ENCODE measurements at regions not wholly inside any gene's neighbourhood (a gene's known extent, or its start where the extent isn't known, plus 50 kb on each side); places are given as distances from the start of the nearest gene placed in this dataset.

GRCh38 chr3:46094506-46094905, 67.2 kb upstream of the XCR1 start:
- Histone ChIP-seq H3K27me3 (ENCODE audit: control insufficient read depth in 1 of 2, insufficient read depth in 2 of 2, low read length in 2 of 2) (no peaks in the 10 kb centered on the region), H3K36me3 (replicated peaks in 1 of 2; ENCODE audit: control insufficient read depth in 1 of 2, insufficient read depth in 2 of 2, low read length in 2 of 2) (no peaks in the 10 kb centered on the region), H3K4me3 (replicated peaks in 1 of 3; ENCODE audit: insufficient read depth in 1 of 3, low read depth in 2 of 3, low read length in 3 of 3) (no peak overlapping the region), H3K9me3 (ENCODE audit: low read length) (no peaks in the 10 kb centered on the region), H3K79me2 (ENCODE audit: insufficient read depth, low read length) (no peaks in the 10 kb centered on the region), H2AFZ (ENCODE audit: low read length) (no peak overlapping the region), H3K4me2 (ENCODE audit: low read depth, low read length) (no peak overlapping the region), H4K20me1 (ENCODE audit: insufficient read depth, low read length) (no peaks in the 10 kb centered on the region), H3K27ac (ENCODE audit: extremely low read length, insufficient read depth, low read length) (no peak overlapping the region), H3K9ac (ENCODE audit: insufficient read depth, low read depth, low read length) (no peak overlapping the region), H3K4me1 (ENCODE audit: insufficient read depth, low read length) (peaks cover 14% of the 10 kb centered on the region)
- ATAC-seq: no peak
- intact Hi-C loops (cut with micrococcal nuclease; ENCODE audit: unreplicated experiment): no loop called here
- no peak for DNase-seq (ENCODE audit: low spot score)
- in situ Hi-C loops (cut with HindIII; ENCODE audit: extremely low pct_ligation_motif_present, low pct_unique_long_range_greater_than_20kb): no loop called here
- BruUV-seq (replicated peaks): no TSS peak
- WGBS (ENCODE audit: low lambda C conversion rate): 0% methylated on average over 1 of the region's 1 CpG
- POLR2A ChIA-PET: no interaction called here
- no peak for FAIRE-seq
- CTCF ChIA-PET (ENCODE audit: low intra/inter-chr PET ratio, low total read pairs): no interaction called here
- TF ChIP-seq NFYB (CRISPR knock-in tag; IDR thresholded peaks at IDR 0.05) (no peak), MEIS1 (CRISPR knock-in tag; IDR thresholded peaks at IDR 0.05; ENCODE audit: borderline replicate concordance) (no peak), ZNF414 (CRISPR knock-in tag; IDR thresholded peaks at IDR 0.05) (no peak), FOXP1 (IDR thresholded peaks at IDR 0.05) (no peak), FOXP1 (CRISPR knock-in tag; IDR thresholded peaks at IDR 0.05) (no peak), KIAA2018 (CRISPR knock-in tag; IDR thresholded peaks at IDR 0.05; ENCODE audit: borderline replicate concordance) (no peak), MLXIP (CRISPR knock-in tag; IDR thresholded peaks at IDR 0.05; ENCODE audit: borderline replicate concordance) (no peak)

All from HepG2 (cell line).